Dermis blood vessel endothelial cell (primary cell): ENCODE measurements at regions not wholly inside any gene's neighbourhood (a gene's known extent, or its start where the extent isn't known, plus 50 kb on each side); places are given as distances from the start of the nearest gene placed in this dataset.

Experiments used
- DNase-seq: peaks from one replicate; pipeline ENCODE4 v3.0.0; 2010

GRCh38 chr18:29648891-29649290 is 1393.7 kb downstream of the DSC3 start:
- no peak for DNase-seq

GRCh38 chr18:29647700-29648099 is 1394.8 kb downstream of the DSC3 start:
- DNase-seq: no peak

GRCh38 chr18:29644276-29644675 is 1398.3 kb downstream of the DSC3 start:
- DNase-seq: peak; percentile 0

GRCh38 chr18:29629493-29630036 is 1413.0 kb downstream of the DSC3 start:
- no peak for DNase-seq

- no peak for DNase-seq
Observed at GRCh38 chr18:29626094-29626493, 1416.4 kb downstream of the DSC3 start.

GRCh38 chr18:29616867-29617266 is 1425.7 kb downstream of the DSC3 start:
- no peak for DNase-seq

GRCh38 chr18:29608982-29609381 is 1432.1 kb upstream of the CDH2 start:
- no peak for DNase-seq

GRCh38 chr18:29605365-29605764 is 1428.4 kb upstream of the CDH2 start:
- no peak for DNase-seq

- DNase-seq: no peak
Observed at GRCh38 chr18:29596959-29597358, 1420.0 kb upstream of the CDH2 start.

- DNase-seq: no peak
Observed at GRCh38 chr18:29594493-29594892, 1417.6 kb upstream of the CDH2 start.

- DNase-seq: no peak
Observed at GRCh38 chr18:29588446-29589100, 1411.6 kb upstream of the CDH2 start.

GRCh38 chr18:29586210-29586609 is 1409.3 kb upstream of the CDH2 start:
- DNase-seq: no peak

GRCh38 chr18:29560270-29560669 is 1383.3 kb upstream of the CDH2 start:
- DNase-seq: no peak

GRCh38 chr18:29556070-29556469 is 1379.1 kb upstream of the CDH2 start:
- no peak for DNase-seq

GRCh38 chr18:29549759-29550158 is 1372.8 kb upstream of the CDH2 start:
- no peak for DNase-seq

GRCh38 chr18:29547626-29548025 is 1370.7 kb upstream of the CDH2 start:
- DNase-seq: no peak

- no peak for DNase-seq
Observed at GRCh38 chr18:29540548-29540947, 1363.6 kb upstream of the CDH2 start.

GRCh38 chr18:29531746-29532145 is 1354.8 kb upstream of the CDH2 start:
- DNase-seq: no peak

GRCh38 chr18:29523371-29523770 is 1346.4 kb upstream of the CDH2 start:
- DNase-seq: no peak

- no peak for DNase-seq
Observed at GRCh38 chr18:29512761-29513160, 1335.8 kb upstream of the CDH2 start.

- DNase-seq: no peak
Observed at GRCh38 chr18:29512203-29512602, 1335.3 kb upstream of the CDH2 start.

GRCh38 chr18:29501952-29502351 is 1325.0 kb upstream of the CDH2 start:
- no peak for DNase-seq

- DNase-seq: no peak
Observed at GRCh38 chr18:29496152-29496680, 1319.3 kb upstream of the CDH2 start.

- no peak for DNase-seq
Observed at GRCh38 chr18:29494371-29494770, 1317.4 kb upstream of the CDH2 start.

GRCh38 chr18:29491907-29492306 is 1315.0 kb upstream of the CDH2 start:
- no peak for DNase-seq
